GM18861 (cell line): ENCODE measurements at regions not wholly inside any gene's neighbourhood (a gene's known extent, or its start where the extent isn't known, plus 50 kb on each side); places are given as distances from the start of the nearest gene placed in this dataset.

ENCODE experiments used
- ATAC-seq: cut with Tn5 transposase; IDR thresholded peaks from one replicate; pipeline ENCODE4 v1.9.1; 2021; ENCODE audit not compliant: unreplicated experiment

GRCh38 chr11:42161886-42162285 lies 702.4 kb upstream of the LRRC4C start:
- ATAC-seq, result no peak

DNA sequence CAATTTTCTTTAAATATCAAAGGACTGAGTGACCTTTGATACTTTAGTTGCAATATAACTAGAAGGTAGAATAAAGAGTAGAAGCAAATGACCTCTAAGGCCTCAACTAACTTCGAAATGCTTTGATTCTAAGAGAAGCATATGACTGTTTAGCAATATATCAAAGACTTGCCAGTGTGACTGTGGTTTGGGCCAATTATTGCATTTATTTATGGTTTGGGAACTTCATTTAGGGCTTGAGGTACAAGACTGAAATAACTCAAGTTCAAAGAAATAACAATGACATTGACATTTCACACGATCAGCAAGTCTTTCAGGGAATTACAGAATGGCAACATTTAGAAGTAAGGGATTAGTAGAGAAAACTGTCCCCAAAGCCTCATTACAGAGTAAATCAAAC lies 709.7 kb upstream of the LRRC4C start:
- ATAC-seq, result no peak

DNA sequence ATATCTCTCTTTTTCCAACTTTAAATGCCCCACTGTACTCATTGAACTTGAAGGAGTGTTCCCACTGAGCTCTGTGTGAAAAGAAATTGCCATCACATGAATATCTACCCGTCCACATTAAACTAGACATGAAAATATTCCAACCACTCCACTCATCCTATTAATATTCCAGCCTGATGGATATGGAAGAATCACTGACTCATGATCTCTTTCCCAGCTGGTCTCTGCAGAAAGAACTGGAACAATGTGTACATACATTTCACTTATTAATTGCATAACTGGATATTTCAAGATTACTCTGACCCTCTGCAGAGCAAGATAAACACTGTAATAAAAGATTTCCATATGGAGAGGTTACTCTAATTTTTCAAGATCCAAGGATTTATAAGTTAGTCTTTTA lies 711.1 kb upstream of the LRRC4C start:
- ATAC-seq, result no peak

- ATAC-seq, result no peak
Observed at GRCh38 chr11:42171046-42171445, 711.6 kb upstream of the LRRC4C start.

DNA sequence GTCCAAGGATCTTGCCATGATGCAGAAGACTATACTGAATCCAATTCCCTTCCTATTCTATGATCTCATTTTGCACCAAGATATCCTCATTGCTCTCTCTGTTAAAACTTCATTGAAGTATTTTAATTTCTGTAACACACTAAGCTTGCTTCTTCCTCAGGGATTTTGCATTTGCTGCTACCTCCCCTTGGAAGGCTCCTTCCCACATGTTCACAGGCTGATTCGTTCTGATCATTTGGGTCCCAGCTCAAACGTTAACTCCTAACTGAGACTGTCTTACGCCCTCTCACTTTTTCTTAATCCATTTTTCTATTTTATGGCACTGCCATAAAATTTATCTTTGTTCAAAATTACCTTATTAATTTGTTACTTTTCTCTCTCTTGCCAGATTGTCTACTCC lies 713.0 kb upstream of the LRRC4C start:
- no peak for ATAC-seq

DNA sequence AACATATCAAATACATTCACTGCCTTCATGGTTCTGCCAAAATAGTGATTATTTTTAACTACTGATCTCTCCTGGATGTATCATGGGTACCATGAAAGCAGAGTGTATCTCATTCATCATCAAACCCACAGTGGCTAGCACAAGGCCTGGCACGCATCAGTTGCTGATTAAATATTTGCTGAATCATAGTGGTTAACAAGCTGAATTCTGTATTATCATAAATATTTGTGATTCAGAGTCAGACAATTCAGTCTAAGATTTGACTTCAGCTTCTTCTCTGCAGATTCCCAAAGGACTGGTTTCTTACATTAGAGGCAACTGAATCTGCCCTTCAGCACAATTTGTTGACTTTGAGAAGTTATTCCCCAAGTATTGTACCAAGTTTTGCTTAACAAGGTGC lies 715.8 kb upstream of the LRRC4C start:
- no peak for ATAC-seq

DNA sequence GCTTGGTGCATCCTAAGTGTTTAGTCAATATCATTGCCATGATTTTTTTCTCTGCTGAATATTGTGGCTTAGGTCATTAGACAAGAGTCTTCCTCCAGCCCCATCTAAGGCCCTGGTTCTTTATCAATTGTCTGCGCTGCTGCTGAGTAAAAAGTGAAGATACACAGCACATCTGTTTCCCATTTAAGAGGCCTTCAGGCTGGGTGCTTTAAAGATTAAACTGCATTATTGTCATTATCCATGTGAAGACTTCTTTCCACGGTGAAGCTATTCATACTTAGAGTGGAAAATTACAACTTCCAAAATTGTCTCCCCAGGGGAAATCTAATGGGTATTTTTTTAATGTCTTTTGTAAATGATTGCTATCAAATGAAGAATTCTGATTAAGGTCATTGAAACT lies 719.8 kb upstream of the LRRC4C start:
- no peak for ATAC-seq

GRCh38 chr11:42195289-42196013 lies 736.0 kb upstream of the LRRC4C start:
- no peak for ATAC-seq

- no peak for ATAC-seq
Observed at GRCh38 chr11:42200311-42200710, 740.9 kb upstream of the LRRC4C start.

DNA sequence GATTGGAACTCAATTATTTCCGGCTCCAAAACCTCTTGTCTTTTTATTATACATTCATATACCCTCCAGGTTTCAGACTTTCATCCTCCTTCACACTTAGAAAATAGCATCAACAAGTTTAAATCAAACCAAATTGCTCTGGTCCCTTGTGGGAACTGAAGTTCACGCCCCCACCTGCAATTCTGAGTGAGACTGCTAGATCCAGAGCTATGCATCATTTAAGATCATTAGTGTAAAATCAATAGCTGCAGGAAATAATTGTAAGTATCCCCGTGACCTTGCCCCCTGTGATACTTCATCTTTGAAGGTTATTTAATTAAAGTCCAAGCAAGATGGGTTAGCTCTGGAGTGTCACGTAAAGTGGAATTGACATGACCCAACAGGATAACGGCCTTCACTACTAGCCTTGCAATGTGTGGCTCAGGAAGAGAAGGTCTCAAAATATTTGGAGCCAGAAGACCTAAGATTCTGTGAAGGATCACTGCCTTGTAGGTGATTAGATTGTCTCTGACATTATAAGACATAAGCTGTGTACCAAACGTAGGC lies 742.2 kb upstream of the LRRC4C start:
- ATAC-seq, result no peak

- ATAC-seq, result no peak
Observed at GRCh38 chr11:42205518-42205917, 746.1 kb upstream of the LRRC4C start.

GRCh38 chr11:42225664-42226063 lies 766.2 kb upstream of the LRRC4C start:
- no peak for ATAC-seq

DNA sequence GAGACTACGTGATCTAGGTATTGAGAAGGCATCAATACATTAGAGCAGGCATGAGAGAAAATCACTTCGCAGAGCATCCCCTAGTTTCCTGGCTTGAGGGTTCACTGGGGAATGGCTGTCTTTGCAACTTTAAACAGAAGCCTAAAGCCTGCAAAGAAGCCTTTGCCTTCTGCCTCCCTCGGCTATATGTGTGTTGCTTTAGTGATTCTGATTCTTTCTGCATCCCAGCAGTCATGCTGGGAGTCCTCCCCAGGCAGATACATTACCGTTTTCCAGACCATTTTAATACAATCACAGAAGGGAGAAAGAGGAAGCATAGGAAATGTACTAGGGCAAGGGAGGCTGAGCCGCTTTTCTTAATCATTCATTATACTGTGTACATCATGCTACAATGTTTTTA lies 773.2 kb upstream of the LRRC4C start:
- no peak for ATAC-seq

- ATAC-seq, result no peak
Observed at GRCh38 chr11:42234451-42234951, 775.0 kb upstream of the LRRC4C start.

- no peak for ATAC-seq
Observed at GRCh38 chr11:42237701-42238235, 778.3 kb upstream of the LRRC4C start.

- no peak for ATAC-seq
Observed at GRCh38 chr11:42239188-42239587, 779.7 kb upstream of the LRRC4C start.

DNA sequence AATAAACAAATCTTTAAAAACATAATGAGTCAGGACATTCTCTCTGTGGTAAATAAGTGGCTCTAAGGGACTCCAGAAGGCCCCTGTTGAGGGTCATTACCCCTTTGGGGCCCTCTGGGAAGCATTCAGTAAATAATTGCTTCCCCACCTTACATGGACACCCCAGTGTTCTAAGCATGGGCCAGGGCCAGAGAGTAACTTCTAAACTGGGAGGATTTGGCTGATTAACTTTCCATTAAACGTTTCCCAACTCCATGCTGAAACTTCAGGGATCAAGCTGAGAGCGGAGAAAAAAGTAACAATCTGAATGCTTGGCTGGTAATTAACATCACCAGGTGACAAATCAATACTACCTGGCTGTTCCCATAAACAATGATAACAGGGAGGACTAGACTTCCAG lies 783.9 kb upstream of the LRRC4C start:
- no peak for ATAC-seq

GRCh38 chr11:42244376-42244775 lies 784.9 kb upstream of the LRRC4C start:
- no peak for ATAC-seq

DNA sequence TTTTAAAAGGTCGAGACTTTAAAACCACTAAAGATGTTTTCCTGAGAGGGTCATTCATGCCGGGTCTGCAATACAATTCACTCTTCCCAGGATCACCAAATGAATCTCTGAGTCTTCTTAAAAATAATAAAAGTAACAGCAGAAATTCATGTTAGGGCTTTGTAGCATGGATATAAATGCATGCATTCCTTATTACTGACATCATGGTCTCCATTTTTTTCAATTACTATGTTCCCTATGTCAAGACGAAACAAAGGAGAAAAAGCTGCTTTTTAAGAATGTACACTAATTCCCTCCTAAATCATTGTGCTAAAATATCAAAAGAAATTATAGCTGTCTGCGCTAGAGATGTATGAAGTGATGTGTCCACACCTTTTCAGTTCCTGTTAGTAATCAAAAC lies 789.9 kb upstream of the LRRC4C start:
- no peak for ATAC-seq

GRCh38 chr11:42249956-42250355 lies 790.5 kb upstream of the LRRC4C start:
- ATAC-seq, result no peak

- ATAC-seq, result no peak
Observed at GRCh38 chr11:42251984-42252383, 792.5 kb upstream of the LRRC4C start.

GRCh38 chr11:42253156-42253555 lies 793.7 kb upstream of the LRRC4C start:
- ATAC-seq, result no peak

GRCh38 chr11:42255906-42256305 lies 796.5 kb upstream of the LRRC4C start:
- ATAC-seq, result no peak
